Prostate gland (tissue), 2 donors: ENCODE measurements at regions not wholly inside any gene's neighbourhood (a gene's known extent, or its start where the extent isn't known, plus 50 kb on each side); places are given as distances from the start of the nearest gene placed in this dataset.

Source experiments
- CTCF ChIP-seq, 4 experiments: fragments of 200-600 bp in 2 of 4; fragments of 450-650 bp in 2 of 4; sonication (generic) in 2 of 4; IDR thresholded peaks; 1 replicate in 3 of 4; 2 replicates in 1 of 4; pipeline ENCODE4 v1.5.1; 2016 to 2019; ENCODE audit warnings: antibody characterized with exemption in 4 of 4, mild to moderate bottlenecking in 2 of 4, moderate library complexity in 2 of 4
- POLR2A ChIP-seq: fragments of 450-650 bp; IDR thresholded peaks from one replicate; pipeline ENCODE4 v1.6.1; 2016; ENCODE audit warnings: antibody characterized with exemption, mild to moderate bottlenecking

DNA sequence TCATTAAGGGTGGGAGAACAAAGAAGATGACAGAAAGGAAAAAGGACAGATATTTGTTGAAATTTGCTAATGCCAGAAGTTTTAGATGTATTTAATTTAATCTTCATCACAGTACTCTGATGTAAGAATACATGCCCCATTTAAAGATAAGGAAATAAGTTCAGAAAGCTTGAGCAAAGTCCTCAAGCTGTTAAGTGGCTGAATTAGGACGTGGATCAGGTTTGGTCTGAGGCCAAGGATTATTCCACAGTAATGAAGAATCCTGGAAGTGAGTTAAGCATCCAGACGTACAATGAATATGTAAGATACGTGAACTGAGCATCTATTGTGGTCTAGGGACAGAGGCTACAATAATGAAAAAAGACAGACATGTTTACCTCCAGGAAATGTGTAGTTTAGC, 671.3 kb downstream of the PRELID2 start:
- TF ChIP-seq POLR2A (no peak), CTCF (IDR thresholded peaks at IDR 0.05) (no peak)
